Chondrocyte (in vitro differentiated cells): ENCODE measurements at regions not wholly inside any gene's neighbourhood (a gene's known extent, or its start where the extent isn't known, plus 50 kb on each side); places are given as distances from the start of the nearest gene placed in this dataset.

ENCODE experiments used
- DNase-seq: peaks from one replicate; pipeline ENCODE4 v3.0.0; 2021; ENCODE audit warnings: mixed read lengths, low spot score
- H3K27ac Mint-ChIP-seq: one replicate; pipeline ENCODE4 v1.8.0; 2021; ENCODE audit warnings: mild to moderate bottlenecking, moderate library complexity, mixed read lengths; ENCODE audit not compliant: unreplicated experiment
- H3K27me3 Mint-ChIP-seq: 2 replicates; pipeline ENCODE4 v1.8.0; 2021; ENCODE audit warnings: low read depth, mixed read lengths
- H3K36me3 Mint-ChIP-seq: 2 replicates; pipeline ENCODE4 v1.8.0; 2021; ENCODE audit warnings: low read depth, mixed read lengths
- H3K4me1 Mint-ChIP-seq: 2 replicates; pipeline ENCODE4 v1.8.0; 2021; ENCODE audit warnings: low read depth, mild to moderate bottlenecking, mixed read lengths
- H3K4me3 Mint-ChIP-seq: one replicate; pipeline ENCODE4 v1.8.0; 2021; ENCODE audit warnings: mild to moderate bottlenecking, moderate library complexity, mixed read lengths; ENCODE audit not compliant: unreplicated experiment
- H3K9me3 Mint-ChIP-seq: 2 replicates; pipeline ENCODE4 v1.8.0; 2021; ENCODE audit warnings: low read depth, mixed read lengths
- CTCF ChIP-seq: fragments of 200-600 bp; sonication (generic); IDR thresholded peaks from 2 replicates; pipeline ENCODE4 v1.5.0; 2021; ENCODE audit warnings: antibody characterized with exemption, mild to moderate bottlenecking, moderate library complexity

- Mint-ChIP-seq H3K27me3 (peaks cover 29% of the 10 kb centered on the region), H3K4me1 (peaks cover 8% of the 10 kb centered on the region), H3K27ac (no peak overlapping the region), H3K4me3 (no peak overlapping the region), H3K36me3 (peaks cover 5% of the 10 kb centered on the region), H3K9me3 (peaks cover 5% of the 10 kb centered on the region)
- no peak for TF ChIP-seq CTCF
- no peak for DNase-seq
Measured at GRCh38 chr13:39144391-39144790, 106.1 kb downstream of the NHLRC3 start.

GRCh38 chr13:39144941-39145533 lies 106.8 kb downstream of the NHLRC3 start:
- Mint-ChIP-seq H3K27me3 (peaks cover 29% of the 10 kb centered on the region), H3K4me3 (no peak overlapping the region), H3K9me3 (peaks cover 5% of the 10 kb centered on the region), H3K27ac (no peak overlapping the region), H3K4me1 (peaks cover 8% of the 10 kb centered on the region), H3K36me3 (peaks cover 5% of the 10 kb centered on the region)
- DNase-seq = no peak
- TF ChIP-seq CTCF = peak; percentile 93

GRCh38 chr13:39148513-39148961 lies 110.3 kb downstream of the NHLRC3 start:
- Mint-ChIP-seq H3K4me1 (peaks cover 18% of the 10 kb centered on the region), H3K27ac (no peak overlapping the region), H3K36me3 (no peaks in the 10 kb centered on the region), H3K4me3 (no peak overlapping the region), H3K9me3 (peaks cover 8% of the 10 kb centered on the region), H3K27me3 (peaks cover 12% of the 10 kb centered on the region)
- no peak for TF ChIP-seq CTCF
- no peak for DNase-seq

- Mint-ChIP-seq H3K9me3 (peaks cover 8% of the 10 kb centered on the region), H3K4me1 (peaks cover 18% of the 10 kb centered on the region), H3K27me3 (peaks cover 6% of the 10 kb centered on the region), H3K36me3 (no peaks in the 10 kb centered on the region), H3K27ac (no peak overlapping the region), H3K4me3 (no peak overlapping the region)
- DNase-seq = no peak
- no peak for TF ChIP-seq CTCF
Measured at GRCh38 chr13:39149896-39150295, 111.6 kb downstream of the NHLRC3 start.

GRCh38 chr13:39154041-39154440 lies 115.8 kb downstream of the NHLRC3 start:
- DNase-seq = no peak
- Mint-ChIP-seq H3K4me1 (peaks cover 10% of the 10 kb centered on the region), H3K27me3 (peaks cover 7% of the 10 kb centered on the region), H3K36me3 (no peaks in the 10 kb centered on the region), H3K4me3 (no peak overlapping the region), H3K9me3 (peaks cover 8% of the 10 kb centered on the region), H3K27ac (no peak overlapping the region)
- no peak for TF ChIP-seq CTCF
